ENCODE measurements at regions not wholly inside any gene's neighbourhood (a gene's known extent, or its start where the extent isn't known, plus 50 kb on each side); places are given as distances from the start of the nearest gene placed in this dataset.

DNA sequence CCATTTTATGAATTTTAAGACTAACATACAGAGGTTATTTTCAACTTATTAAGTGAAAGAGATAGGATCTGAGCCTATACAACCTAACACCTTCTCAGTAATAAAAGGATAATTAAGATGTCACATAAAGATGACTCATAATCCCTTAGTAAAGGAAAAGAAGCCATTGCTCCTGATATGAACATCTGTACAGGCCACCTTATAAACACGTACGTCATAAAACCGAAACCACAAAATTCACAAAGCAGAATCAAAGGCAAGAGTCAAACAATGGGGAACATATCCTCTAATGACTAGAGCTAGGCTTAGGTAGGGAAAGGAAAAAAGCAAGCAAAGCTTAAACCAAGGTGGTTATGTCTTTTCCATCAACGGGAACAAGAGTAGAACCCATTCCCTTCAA, 103.5 kb downstream of the KCNA4 start:
- no peaks in the 10 kb centered on the region for H3K9me3 ChIP-seq (ENCODE audit: control insufficient read depth, insufficient read depth, low read depth, low read length)
- intact Hi-C loops (cut with micrococcal nuclease; ENCODE audit: unreplicated experiment) = no loop called here
- DNase-seq (ENCODE audit: low read depth, low spot score) (no peak), ATAC-seq (no peak)
- in situ Hi-C loops (cut with HindIII; ENCODE audit: low pct_unique_long_range_greater_than_20kb, low sequenced_read_pairs) = no loop called here
- ChIA-PET POLR2A (no interaction called here), CTCF (no interaction called here)
- no peaks in the 10 kb centered on the region for H3K4me1 ChIP-seq (ENCODE audit: control insufficient read depth, insufficient read depth, low read length)
- H3K36me3 ChIP-seq (ENCODE audit: control insufficient read depth, insufficient read depth, low read length) = no peaks in the 10 kb centered on the region
- H3K27me3 ChIP-seq (ENCODE audit: control insufficient read depth, insufficient read depth, low read length) = no peaks in the 10 kb centered on the region
- BruUV-seq (replicated peaks) = no TSS peak
- TF ChIP-seq, protein P1, sequence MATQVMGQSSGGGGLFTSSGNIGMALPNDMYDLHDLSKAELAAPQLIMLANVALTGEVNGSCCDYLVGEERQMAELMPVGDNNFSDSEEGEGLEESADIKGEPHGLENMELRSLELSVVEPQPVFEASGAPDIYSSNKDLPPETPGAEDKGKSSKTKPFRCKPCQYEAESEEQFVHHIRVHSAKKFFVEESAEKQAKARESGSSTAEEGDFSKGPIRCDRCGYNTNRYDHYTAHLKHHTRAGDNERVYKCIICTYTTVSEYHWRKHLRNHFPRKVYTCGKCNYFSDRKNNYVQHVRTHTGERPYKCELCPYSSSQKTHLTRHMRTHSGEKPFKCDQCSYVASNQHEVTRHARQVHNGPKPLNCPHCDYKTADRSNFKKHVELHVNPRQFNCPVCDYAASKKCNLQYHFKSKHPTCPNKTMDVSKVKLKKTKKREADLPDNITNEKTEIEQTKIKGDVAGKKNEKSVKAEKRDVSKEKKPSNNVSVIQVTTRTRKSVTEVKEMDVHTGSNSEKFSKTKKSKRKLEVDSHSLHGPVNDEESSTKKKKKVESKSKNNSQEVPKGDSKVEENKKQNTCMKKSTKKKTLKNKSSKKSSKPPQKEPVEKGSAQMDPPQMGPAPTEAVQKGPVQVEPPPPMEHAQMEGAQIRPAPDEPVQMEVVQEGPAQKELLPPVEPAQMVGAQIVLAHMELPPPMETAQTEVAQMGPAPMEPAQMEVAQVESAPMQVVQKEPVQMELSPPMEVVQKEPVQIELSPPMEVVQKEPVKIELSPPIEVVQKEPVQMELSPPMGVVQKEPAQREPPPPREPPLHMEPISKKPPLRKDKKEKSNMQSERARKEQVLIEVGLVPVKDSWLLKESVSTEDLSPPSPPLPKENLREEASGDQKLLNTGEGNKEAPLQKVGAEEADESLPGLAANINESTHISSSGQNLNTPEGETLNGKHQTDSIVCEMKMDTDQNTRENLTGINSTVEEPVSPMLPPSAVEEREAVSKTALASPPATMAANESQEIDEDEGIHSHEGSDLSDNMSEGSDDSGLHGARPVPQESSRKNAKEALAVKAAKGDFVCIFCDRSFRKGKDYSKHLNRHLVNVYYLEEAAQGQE (IDR thresholded peaks at IDR 0.05; ENCODE audit: insufficient read depth in 1 of 2, low read depth in 2 of 2, low read length in 1 of 2) = no peak
- TF ChIP-seq POLR2AphosphoS5 (IDR thresholded peaks at IDR 0.05; ENCODE audit: low read depth, low read length) (no peak), CTCF (IDR thresholded peaks at IDR 0.05) (no peak), TCF7L2 (IDR thresholded peaks at IDR 0.05; ENCODE audit: low read depth, low read length) (no peak), SIN3A (IDR thresholded peaks at IDR 0.05; ENCODE audit: borderline replicate concordance, insufficient read depth, low read depth, low read length) (no peak)
- H3K27ac ChIP-seq (ENCODE audit: low read length) = no peak overlapping the region
- no peak overlapping the region for H3K4me3 ChIP-seq (ENCODE audit: low read depth in 2 of 2, low read length in 2 of 2)

DNA sequence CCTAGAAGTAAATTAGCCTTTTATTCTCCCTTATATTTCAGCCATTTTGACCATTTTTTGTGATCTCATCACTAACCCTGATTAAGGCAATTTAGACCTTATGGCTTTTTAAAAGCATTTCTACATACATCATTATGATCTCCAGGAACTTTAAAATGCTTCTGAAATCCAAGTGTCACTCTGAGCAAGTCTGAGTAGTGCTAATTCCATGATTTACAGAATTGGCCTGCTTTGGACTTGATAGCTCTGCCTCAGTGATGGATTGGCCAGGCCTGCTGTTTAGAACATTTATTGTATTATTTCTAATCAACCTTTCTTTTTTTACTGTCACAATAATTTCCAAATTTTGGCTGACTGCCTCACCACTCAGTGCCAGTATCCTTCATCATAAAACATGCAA, 116.4 kb downstream of the KCNA4 start:
- Histone ChIP-seq H3K4me1 (ENCODE audit: control insufficient read depth, insufficient read depth, low read length) (no peaks in the 10 kb centered on the region), H3K4me3 (ENCODE audit: low read depth in 2 of 2, low read length in 2 of 2) (no peak overlapping the region), H3K36me3 (ENCODE audit: control insufficient read depth, insufficient read depth, low read length) (no peaks in the 10 kb centered on the region; the same call in 1 of the 2 replicates), H3K27me3 (ENCODE audit: control insufficient read depth, insufficient read depth, low read length) (no peaks in the 10 kb centered on the region), H3K27ac (ENCODE audit: low read length) (no peak overlapping the region), H3K9me3 (ENCODE audit: control insufficient read depth, insufficient read depth, low read depth, low read length) (no peaks in the 10 kb centered on the region)
- CTCF ChIA-PET = no interaction called here
- intact Hi-C loops (cut with micrococcal nuclease; ENCODE audit: unreplicated experiment) = no loop called here
- no TSS peak for BruUV-seq (replicated peaks)
- no peak for ATAC-seq
- no peak for TF ChIP-seq SIN3A (IDR thresholded peaks at IDR 0.05; ENCODE audit: borderline replicate concordance, insufficient read depth, low read depth, low read length)
- TF ChIP-seq, protein P1 (IDR thresholded peaks at IDR 0.05; ENCODE audit: insufficient read depth in 1 of 2, low read depth in 2 of 2, low read length in 1 of 2) = no peak
- no peak for TF ChIP-seq POLR2AphosphoS5 (IDR thresholded peaks at IDR 0.05; ENCODE audit: low read depth, low read length)
- TF ChIP-seq TCF7L2 (IDR thresholded peaks at IDR 0.05; ENCODE audit: low read depth, low read length) = no peak
- TF ChIP-seq CTCF (IDR thresholded peaks at IDR 0.05) = no peak
- in situ Hi-C loops (cut with HindIII; ENCODE audit: low pct_unique_long_range_greater_than_20kb, low sequenced_read_pairs) = no loop called here
- DNase-seq (ENCODE audit: low read depth, low spot score) = no peak
- POLR2A ChIA-PET = no interaction called here
